ENCODE measurements at regions not wholly inside any gene's neighbourhood (a gene's known extent, or its start where the extent isn't known, plus 50 kb on each side); places are given as distances from the start of the nearest gene placed in this dataset.
"Not testable (repeated sequence)": the region's sequence is repeated elsewhere in the genome, so short reads cannot be mapped to it uniquely, and the experiment has no call there.

DNA sequence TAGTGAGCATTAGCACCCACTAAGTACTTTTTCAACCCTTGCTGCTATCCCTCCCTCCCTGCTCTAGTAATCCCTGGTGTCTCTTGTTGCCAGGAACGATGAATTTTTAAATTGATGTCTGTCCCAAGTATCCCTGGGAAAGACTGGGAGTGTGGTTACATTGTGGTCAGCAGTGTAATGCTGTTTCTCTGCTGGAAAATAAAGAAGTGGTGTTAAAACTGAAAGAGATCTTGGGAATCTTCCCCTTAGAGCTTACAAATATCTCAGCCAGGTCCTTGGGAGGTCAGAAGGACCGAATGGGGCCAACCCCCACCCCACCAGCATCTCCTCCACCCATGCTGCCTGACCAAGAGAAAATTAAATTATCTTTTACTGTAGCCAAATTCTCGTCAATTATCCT lies 174.5 kb upstream of the MXRA5 start:
- no peak for TF ChIP-seq CTCF (IDR thresholded peaks at IDR 0.05)
- Mint-ChIP-seq H3K27ac (ENCODE audit: unreplicated experiment) (no peak overlapping the region), H3K9me3 (ENCODE audit: unreplicated experiment) (no peaks in the 10 kb centered on the region), H3K4me1 (ENCODE audit: unreplicated experiment) (peaks cover 27% of the 10 kb centered on the region), H3K4me3 (ENCODE audit: unreplicated experiment) (peak overlapping the region; percentile 56), H3K36me3 (ENCODE audit: unreplicated experiment) (no peaks in the 10 kb centered on the region), H3K27me3 (ENCODE audit: unreplicated experiment) (no peaks in the 10 kb centered on the region)
- DNase-seq (ENCODE audit: extremely low spot score, unreplicated experiment) = peak; percentile 51

- TF ChIP-seq CTCF (IDR thresholded peaks at IDR 0.05) = no peak
- peak overlapping the region; percentile 56 for H3K4me3 Mint-ChIP-seq (ENCODE audit: unreplicated experiment)
- no peak overlapping the region for H3K27ac Mint-ChIP-seq (ENCODE audit: unreplicated experiment)
- H3K27me3 Mint-ChIP-seq (ENCODE audit: unreplicated experiment) = no peaks in the 10 kb centered on the region
- peaks cover 32% of the 10 kb centered on the region for H3K4me1 Mint-ChIP-seq (ENCODE audit: unreplicated experiment)
- H3K36me3 Mint-ChIP-seq (ENCODE audit: unreplicated experiment) = no peaks in the 10 kb centered on the region
- no peak for DNase-seq (ENCODE audit: extremely low spot score, unreplicated experiment)
- H3K9me3 Mint-ChIP-seq (ENCODE audit: unreplicated experiment) = no peaks in the 10 kb centered on the region
These were observed 174.0 kb upstream of the MXRA5 start for GRCh38 chrX:3520458-3520857.

GRCh38 chrX:3519384-3519783 lies 172.9 kb upstream of the MXRA5 start:
- Mint-ChIP-seq H3K4me3 (ENCODE audit: unreplicated experiment) (peak overlapping the region; percentile 28), H3K4me1 (ENCODE audit: unreplicated experiment) (peaks cover 40% of the 10 kb centered on the region)
- H3K27me3 Mint-ChIP-seq (ENCODE audit: unreplicated experiment); H3K9me3 Mint-ChIP-seq (ENCODE audit: unreplicated experiment); H3K36me3 Mint-ChIP-seq (ENCODE audit: unreplicated experiment); H3K27ac Mint-ChIP-seq (ENCODE audit: unreplicated experiment); DNase-seq (ENCODE audit: extremely low spot score, unreplicated experiment): not testable (repeated sequence)

GRCh38 chrX:3518870-3519269 lies 172.4 kb upstream of the MXRA5 start:
- no peak for TF ChIP-seq CTCF (IDR thresholded peaks at IDR 0.05)
- Mint-ChIP-seq H3K4me3 (ENCODE audit: unreplicated experiment) (peak overlapping the region; percentile 28), H3K27ac (ENCODE audit: unreplicated experiment) (no peak overlapping the region), H3K27me3 (ENCODE audit: unreplicated experiment) (no peaks in the 10 kb centered on the region), H3K36me3 (ENCODE audit: unreplicated experiment) (no peaks in the 10 kb centered on the region), H3K9me3 (ENCODE audit: unreplicated experiment) (no peaks in the 10 kb centered on the region), H3K4me1 (ENCODE audit: unreplicated experiment) (peaks cover 40% of the 10 kb centered on the region)
- peak; percentile 86 for DNase-seq (ENCODE audit: extremely low spot score, unreplicated experiment)

DNA sequence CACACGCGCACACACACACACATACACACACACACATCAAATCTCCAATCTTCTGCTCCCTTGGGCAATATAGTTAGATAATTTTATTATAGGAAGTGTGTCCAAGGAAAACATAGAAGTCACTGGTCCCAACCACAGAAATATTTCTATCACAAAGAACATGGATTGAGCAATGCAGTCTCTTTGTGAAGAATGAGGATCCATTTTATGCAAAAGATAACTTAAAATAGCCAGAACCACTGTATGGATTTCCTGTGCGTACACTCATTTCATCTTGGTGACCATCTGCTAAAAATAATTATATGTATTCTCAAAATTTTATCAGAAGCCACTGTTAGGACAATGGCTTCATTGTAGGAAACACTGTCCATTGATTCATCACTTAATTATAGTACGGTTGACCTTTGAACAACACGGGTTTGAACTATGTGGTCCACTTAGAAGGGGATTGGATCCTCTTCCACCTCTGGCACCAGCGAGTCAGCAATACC lies 169.6 kb upstream of the MXRA5 start:
- no peaks in the 10 kb centered on the region for H3K36me3 Mint-ChIP-seq (ENCODE audit: unreplicated experiment)
- H3K27ac Mint-ChIP-seq (ENCODE audit: unreplicated experiment) = peak overlapping the region; percentile 48
- no peaks in the 10 kb centered on the region for H3K27me3 Mint-ChIP-seq (ENCODE audit: unreplicated experiment)
- H3K4me1 Mint-ChIP-seq (ENCODE audit: unreplicated experiment) = peaks cover 40% of the 10 kb centered on the region
- H3K4me3 Mint-ChIP-seq (ENCODE audit: unreplicated experiment) = no peak overlapping the region
- DNase-seq (ENCODE audit: extremely low spot score, unreplicated experiment) = no peak
- no peaks in the 10 kb centered on the region for H3K9me3 Mint-ChIP-seq (ENCODE audit: unreplicated experiment)
- no peak for TF ChIP-seq CTCF (IDR thresholded peaks at IDR 0.05)

DNA sequence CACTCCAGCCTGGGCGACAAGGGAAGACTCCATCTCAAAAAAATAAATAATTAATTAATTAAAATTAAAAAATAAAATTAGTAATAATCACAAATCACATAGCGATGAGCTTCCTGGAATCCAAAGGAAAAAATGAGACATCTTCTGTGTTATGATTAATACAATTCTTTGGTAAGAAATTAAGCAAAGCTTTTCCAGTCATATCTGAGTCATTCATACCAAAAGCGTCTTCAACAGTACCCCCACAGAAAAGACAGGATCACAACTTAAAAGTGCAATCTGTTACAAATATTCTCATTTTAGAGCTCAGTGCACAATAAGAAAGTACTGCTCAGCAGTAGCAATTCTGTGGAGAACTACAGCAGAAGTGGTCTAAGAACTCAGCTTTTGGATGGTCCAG lies 168.5 kb upstream of the MXRA5 start:
- H3K9me3 Mint-ChIP-seq (ENCODE audit: unreplicated experiment) = no peaks in the 10 kb centered on the region
- TF ChIP-seq CTCF (IDR thresholded peaks at IDR 0.05) = no peak
- H3K4me1 Mint-ChIP-seq (ENCODE audit: unreplicated experiment) = peaks cover 40% of the 10 kb centered on the region
- H3K4me3 Mint-ChIP-seq (ENCODE audit: unreplicated experiment) = no peak overlapping the region
- no peaks in the 10 kb centered on the region for H3K27me3 Mint-ChIP-seq (ENCODE audit: unreplicated experiment)
- no peaks in the 10 kb centered on the region for H3K36me3 Mint-ChIP-seq (ENCODE audit: unreplicated experiment)
- no peak overlapping the region for H3K27ac Mint-ChIP-seq (ENCODE audit: unreplicated experiment)
- no peak for DNase-seq (ENCODE audit: extremely low spot score, unreplicated experiment)

DNA sequence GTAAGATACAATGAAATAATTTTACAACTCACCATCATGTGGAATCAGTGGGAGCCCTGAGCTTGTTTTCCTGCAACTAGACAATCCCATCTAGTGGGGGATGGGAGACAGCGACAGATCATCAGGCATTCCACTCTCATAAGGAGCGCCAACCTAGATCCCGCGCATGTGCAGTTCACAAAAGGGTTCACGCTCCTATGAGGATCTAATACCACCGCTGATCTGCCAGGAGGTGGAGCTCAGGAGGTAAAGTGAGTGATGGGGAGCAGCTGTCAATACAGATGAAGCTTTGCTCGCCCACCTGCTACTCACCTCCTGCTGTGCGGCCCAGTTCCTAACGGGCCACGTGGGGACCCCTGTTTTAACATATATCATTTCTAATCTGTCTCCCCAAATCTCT lies 165.7 kb upstream of the MXRA5 start:
- not testable (repeated sequence) for H3K27me3 Mint-ChIP-seq (ENCODE audit: unreplicated experiment); H3K9me3 Mint-ChIP-seq (ENCODE audit: unreplicated experiment); H3K27ac Mint-ChIP-seq (ENCODE audit: unreplicated experiment); H3K4me3 Mint-ChIP-seq (ENCODE audit: unreplicated experiment); DNase-seq (ENCODE audit: extremely low spot score, unreplicated experiment); H3K36me3 Mint-ChIP-seq (ENCODE audit: unreplicated experiment)
- H3K4me1 Mint-ChIP-seq (ENCODE audit: unreplicated experiment) = peaks cover 24% of the 10 kb centered on the region
